HFFc6 (cell line): ENCODE measurements at regions not wholly inside any gene's neighbourhood (a gene's known extent, or its start where the extent isn't known, plus 50 kb on each side); places are given as distances from the start of the nearest gene placed in this dataset.
"Not testable (repeated sequence)": the region's sequence is repeated elsewhere in the genome, so short reads cannot be mapped to it uniquely, and the experiment has no call there.

Experiments
- DNase-seq: peaks from one replicate; pipeline ENCODE4 v3.0.0-alpha.2; 2018
- H3K27ac Mint-ChIP-seq: 2 replicates; pipeline ENCODE4 v1.8.0; 2020; ENCODE audit warnings: mild to moderate bottlenecking, mixed read lengths
- H3K27me3 Mint-ChIP-seq: 2 replicates; pipeline ENCODE4 v1.8.0; 2021; ENCODE audit warnings: mild to moderate bottlenecking, moderate library complexity, mixed read lengths; ENCODE audit not compliant: insufficient read depth
- H3K36me3 Mint-ChIP-seq: 2 replicates; pipeline ENCODE4 v1.8.0; 2021; ENCODE audit warnings: low read depth, mixed read lengths
- H3K4me1 Mint-ChIP-seq: 2 replicates; pipeline ENCODE4 v1.8.0; 2020; ENCODE audit warnings: low read depth, mixed read lengths
- H3K4me3 Mint-ChIP-seq: 2 replicates; pipeline ENCODE4 v1.8.0; 2020; ENCODE audit warnings: mild to moderate bottlenecking, moderate library complexity, mixed read lengths
- H3K9me3 Mint-ChIP-seq: 2 replicates; pipeline ENCODE4 v1.8.0; 2020; ENCODE audit warnings: mild to moderate bottlenecking, mixed read lengths
- CTCF ChIP-seq: fragments of 200-600 bp; sonication (generic); IDR thresholded peaks from 2 replicates; pipeline ENCODE4 v1.5.0; 2021; ENCODE audit warnings: antibody characterized with exemption, mild to moderate bottlenecking

- no peak for DNase-seq
- H3K27ac Mint-ChIP-seq = no peak overlapping the region
Measured at GRCh38 chr16:87047221-87048037, 269.8 kb downstream of the C16orf95 start.

GRCh38 chr16:87048038-87048729 is 269.0 kb downstream of the C16orf95 start:
- Mint-ChIP-seq H3K9me3 (no peaks in the 10 kb centered on the region), H3K27ac (no peak overlapping the region), H3K27me3 (peaks cover 62% of the 10 kb centered on the region), H3K36me3 (no peaks in the 10 kb centered on the region), H3K4me3 (no peak overlapping the region), H3K4me1 (peaks cover 12% of the 10 kb centered on the region)
- no peak for DNase-seq
- TF ChIP-seq CTCF = no peak

More at GRCh38 chr16:87047221-87048037, 269.8 kb downstream of the C16orf95 start:
- H3K4me1 Mint-ChIP-seq = peaks cover 9% of the 10 kb centered on the region
- no peaks in the 10 kb centered on the region for H3K36me3 Mint-ChIP-seq
- peaks cover 61% of the 10 kb centered on the region for H3K27me3 Mint-ChIP-seq
- no peak overlapping the region for H3K4me3 Mint-ChIP-seq
- no peaks in the 10 kb centered on the region for H3K9me3 Mint-ChIP-seq
- no peak for TF ChIP-seq CTCF

- Mint-ChIP-seq H3K36me3 (no peaks in the 10 kb centered on the region), H3K4me1 (peaks cover 12% of the 10 kb centered on the region), H3K27me3 (peaks cover 58% of the 10 kb centered on the region), H3K4me3 (no peak overlapping the region), H3K9me3 (no peaks in the 10 kb centered on the region), H3K27ac (no peak overlapping the region)
- TF ChIP-seq CTCF = no peak
- DNase-seq = no peak
Measured at GRCh38 chr16:87048730-87049115, 268.5 kb downstream of the C16orf95 start.

- not testable (repeated sequence) for H3K27ac Mint-ChIP-seq, H3K9me3 Mint-ChIP-seq, H3K36me3 Mint-ChIP-seq, H3K4me3 Mint-ChIP-seq, DNase-seq
- Mint-ChIP-seq H3K4me1 (peaks cover 12% of the 10 kb centered on the region), H3K27me3 (peaks cover 53% of the 10 kb centered on the region)
Measured at GRCh38 chr16:87049216-87049615, 268.0 kb downstream of the C16orf95 start.

GRCh38 chr16:87050142-87050541 is 267.1 kb downstream of the C16orf95 start:
- Mint-ChIP-seq H3K9me3 (no peaks in the 10 kb centered on the region), H3K4me1 (peaks cover 12% of the 10 kb centered on the region), H3K27me3 (peaks cover 51% of the 10 kb centered on the region), H3K36me3 (no peaks in the 10 kb centered on the region), H3K4me3 (no peak overlapping the region), H3K27ac (no peak overlapping the region)
- TF ChIP-seq CTCF = no peak
- no peak for DNase-seq
